ENCODE measurements at regions not wholly inside any gene's neighbourhood (a gene's known extent, or its start where the extent isn't known, plus 50 kb on each side); places are given as distances from the start of the nearest gene placed in this dataset.

GRCh38 chr3:43963208-43963607 lies 272.5 kb downstream of the ABHD5 start:
- H3K4me3 ChIP-seq (replicated peaks; ENCODE audit: low read depth, low read length): no peak overlapping the region
- no peak for DNase-seq (ENCODE audit: extremely low read depth, low read depth)
- TF ChIP-seq CTCF (IDR thresholded peaks at IDR 0.05; ENCODE audit: low read depth, low read length, missing control alignments): no peak

- no peak overlapping the region for H3K4me3 ChIP-seq (replicated peaks; ENCODE audit: low read depth, low read length)
- no peak for TF ChIP-seq CTCF (IDR thresholded peaks at IDR 0.05; ENCODE audit: low read depth, low read length, missing control alignments)
- DNase-seq (ENCODE audit: extremely low read depth, low read depth): no peak
These were observed 273.9 kb downstream of the ABHD5 start for GRCh38 chr3:43964640-43965039.

DNA sequence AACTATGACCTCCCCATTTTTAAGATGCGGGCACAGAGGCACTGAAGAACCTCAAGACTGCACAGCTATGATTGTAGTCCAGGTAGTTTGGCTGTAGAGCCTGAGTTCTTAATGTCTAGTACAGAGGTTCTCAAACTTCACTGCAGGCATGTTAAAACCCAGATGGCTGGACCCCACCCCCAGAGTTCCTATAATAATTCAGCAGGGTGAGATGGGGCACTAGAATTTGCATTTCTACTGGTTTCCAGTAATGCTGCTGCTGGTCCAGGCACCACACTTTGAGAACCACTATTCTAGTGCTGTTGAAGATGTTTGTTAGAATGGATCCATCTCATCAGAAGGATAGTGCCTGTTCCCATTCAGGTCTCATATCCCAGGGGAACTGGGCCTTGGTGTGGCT lies 274.9 kb downstream of the ABHD5 start:
- TF ChIP-seq CTCF (IDR thresholded peaks at IDR 0.05; ENCODE audit: low read depth, low read length, missing control alignments): no peak
- DNase-seq (ENCODE audit: extremely low read depth, low read depth): no peak
- H3K4me3 ChIP-seq (replicated peaks; ENCODE audit: low read depth, low read length): no peak overlapping the region

DNA sequence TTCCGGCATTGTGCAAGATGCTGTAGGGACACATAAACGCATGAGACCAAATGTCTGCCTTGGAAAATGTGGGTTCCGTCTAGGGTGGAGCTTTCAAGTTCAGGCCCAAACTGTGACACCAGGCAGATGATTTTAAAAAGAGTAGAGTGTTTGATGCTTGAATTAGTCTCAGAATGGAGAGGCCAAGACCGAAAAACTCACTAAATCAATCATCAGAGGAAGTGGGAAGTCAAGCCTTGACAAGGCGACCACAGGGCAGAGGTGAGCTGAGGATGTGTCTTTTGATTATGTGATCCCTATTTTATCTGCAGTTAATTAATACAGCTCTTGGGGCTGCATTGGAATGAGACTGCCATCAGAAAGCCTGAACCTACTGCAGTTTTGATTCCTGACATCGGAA lies 275.4 kb downstream of the ABHD5 start:
- no peak overlapping the region for H3K4me3 ChIP-seq (replicated peaks; ENCODE audit: low read depth, low read length)
- no peak for TF ChIP-seq CTCF (IDR thresholded peaks at IDR 0.05; ENCODE audit: low read depth, low read length, missing control alignments)
- DNase-seq (ENCODE audit: extremely low read depth, low read depth): no peak

GRCh38 chr3:43966530-43966929 lies 275.2 kb upstream of the TOPAZ1 start:
- H3K4me3 ChIP-seq (replicated peaks; ENCODE audit: low read depth, low read length): no peak overlapping the region
- DNase-seq (ENCODE audit: extremely low read depth, low read depth): no peak

GRCh38 chr3:43968465-43968864 lies 273.2 kb upstream of the TOPAZ1 start:
- DNase-seq (ENCODE audit: extremely low read depth, low read depth): no peak
- TF ChIP-seq CTCF (IDR thresholded peaks at IDR 0.05; ENCODE audit: low read depth, low read length, missing control alignments): no peak
- H3K4me3 ChIP-seq (replicated peaks; ENCODE audit: low read depth, low read length): no peak overlapping the region

More at GRCh38 chr3:43966530-43966929, 275.2 kb upstream of the TOPAZ1 start:
- no peak for TF ChIP-seq CTCF (IDR thresholded peaks at IDR 0.05; ENCODE audit: low read depth, low read length, missing control alignments)

DNA sequence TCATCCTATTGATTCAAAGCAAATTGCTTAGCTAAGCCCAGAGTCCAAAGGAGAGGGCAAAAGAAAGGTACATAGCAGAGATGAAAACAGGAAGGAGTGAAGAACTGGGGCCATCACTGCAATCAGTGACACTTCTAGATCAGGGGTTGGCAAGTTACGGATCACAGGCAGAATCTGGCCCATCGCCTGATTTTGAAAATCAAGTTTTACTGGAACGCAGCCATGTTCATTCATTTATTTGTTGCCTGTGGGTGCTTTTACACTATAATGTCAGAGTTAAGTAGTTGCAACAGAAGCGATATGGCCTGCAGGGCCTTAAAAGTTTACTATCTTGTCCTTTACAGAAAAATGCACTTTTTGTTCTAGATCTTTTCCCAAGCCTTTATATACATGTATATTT lies 271.7 kb upstream of the TOPAZ1 start:
- no peak for TF ChIP-seq CTCF (IDR thresholded peaks at IDR 0.05; ENCODE audit: low read depth, low read length, missing control alignments)
- DNase-seq (ENCODE audit: extremely low read depth, low read depth): no peak
- H3K4me3 ChIP-seq (replicated peaks; ENCODE audit: low read depth, low read length): no peak overlapping the region
